NT2/D1 (cell line): ENCODE measurements at regions not wholly inside any gene's neighbourhood (a gene's known extent, or its start where the extent isn't known, plus 50 kb on each side); places are given as distances from the start of the nearest gene placed in this dataset.

ENCODE experiments used
- SUZ12 ChIP-seq: IDR thresholded peaks from 2 replicates; pipeline ENCODE4 v1.6.1; 2011; ENCODE audit not compliant: insufficient read length, insufficient read depth; ENCODE audit errors: extremely low read depth
- ZNF274 ChIP-seq: IDR thresholded peaks from 2 replicates; pipeline ENCODE4 v1.6.1; 2011; ENCODE audit warnings: mild to moderate bottlenecking, low read depth, low read length

GRCh38 chr3:148512648-148513047 is 185.1 kb upstream of the AGTR1 start:
- TF ChIP-seq ZNF274 (no peak), SUZ12 (no peak)
